Tibial nerve (tissue), 3 donors: ENCODE measurements at regions not wholly inside any gene's neighbourhood (a gene's known extent, or its start where the extent isn't known, plus 50 kb on each side); places are given as distances from the start of the nearest gene placed in this dataset.

Source experiments
- CTCF ChIP-seq, 5 experiments: fragments of 200-600 bp in 3 of 5; fragments of 450-650 bp in 2 of 5; sonication (generic) in 3 of 5; IDR thresholded peaks; one replicate each; pipeline ENCODE4 v1.5.1; 2016 to 2019; ENCODE audit warnings: antibody characterized with exemption in 5 of 5, mild to moderate bottlenecking in 3 of 5, moderate library complexity in 2 of 5
- POLR2A ChIP-seq, 2 donors: fragments of 450-650 bp; IDR thresholded peaks; one replicate each; pipeline ENCODE4 v1.6.1; 2017; ENCODE audit warnings: antibody characterized with exemption in 2 of 2, mild to moderate bottlenecking in 2 of 2, moderate library complexity in 2 of 2

DNA sequence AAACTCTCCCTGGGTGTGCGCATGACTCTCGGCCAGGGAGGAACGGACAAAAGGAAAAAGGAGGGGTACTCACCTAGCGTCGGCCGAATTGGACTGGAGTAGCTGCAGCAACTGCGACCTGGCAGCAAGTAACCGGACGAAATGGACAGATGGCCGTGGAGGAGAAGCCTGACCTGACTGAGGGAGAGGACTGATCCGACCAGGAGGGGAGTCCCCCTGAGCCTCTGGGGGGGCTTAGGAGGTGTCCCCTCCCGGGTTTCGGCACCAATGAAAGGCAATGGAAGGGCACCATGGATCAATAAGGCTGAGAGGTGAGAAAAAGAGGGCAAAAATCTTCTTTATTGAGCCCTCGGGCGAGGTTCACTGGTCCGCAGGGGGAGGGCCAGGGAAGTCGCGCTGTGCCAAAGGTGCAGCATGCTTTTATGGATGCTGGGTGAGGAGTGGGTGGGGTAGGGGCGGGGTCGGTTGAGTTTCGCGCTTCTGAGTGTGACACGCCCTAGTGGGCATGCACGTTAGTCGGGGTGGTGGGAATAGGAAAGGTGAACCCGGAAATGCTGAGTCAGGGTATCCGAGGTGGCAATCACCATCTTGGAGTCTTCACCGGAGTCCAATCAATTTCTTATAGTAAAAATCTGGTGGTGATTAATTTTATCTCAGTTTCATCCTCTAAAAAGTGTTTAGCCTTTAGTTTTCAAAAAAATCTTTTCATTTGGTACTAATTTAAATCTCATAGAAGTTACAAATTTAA, 638.5 kb upstream of the DPP6 start:
- TF ChIP-seq CTCF (IDR thresholded peaks at IDR 0.05) (no peak), POLR2A (IDR thresholded peaks at IDR 0.05) (no peak)
